Caco-2 (cell line): ENCODE measurements at regions not wholly inside any gene's neighbourhood (a gene's known extent, or its start where the extent isn't known, plus 50 kb on each side); places are given as distances from the start of the nearest gene placed in this dataset.

Source experiments
- BruUV-seq: library from RNA; stranded (reverse); fragments of 400-500 nt; replicated peaks from 2 replicates; lab custom pipeline; 2021; lab: Mats Ljungman, UMichigan
- CTCF ChIA-PET: fragments of 300-600 bp; sonication (Branson Sonifier 250); formaldehyde crosslinking; loops from one replicate; lab custom pipeline; 2022; ENCODE audit warnings: antibody characterized with exemption; lab: Charles Lee
- POLR2A ChIA-PET: fragments of 300-600 bp; sonication (Branson Sonifier 250); formaldehyde crosslinking; loops from one replicate; lab custom pipeline; 2022; ENCODE audit warnings: antibody characterized with exemption; lab: Charles Lee
- DNase-seq, 2 experiments: peaks; one replicate each; pipeline versions ENCODE4 v3.0.0 to v3.0.0-alpha.2; 2020 to 2022
- H3K27me3 ChIP-seq: replicated peaks from 2 replicates; pipeline ENCODE4 v1.6.0; 2011; ENCODE audit warnings: low read length; ENCODE audit not compliant: control insufficient read depth, insufficient read depth
- H3K36me3 ChIP-seq: 2 replicates; pipeline ENCODE4 v1.5.1; 2011; ENCODE audit warnings: low read length; ENCODE audit not compliant: control insufficient read depth, insufficient read depth
- H3K4me1 ChIP-seq: fragments of 250-450 bp; sonication (Bioruptor Pico); 2 replicates; pipeline ENCODE4 v1.5.1; 2020; ENCODE audit warnings: mild to moderate bottlenecking
- H3K4me3 ChIP-seq: 2 replicates; pipeline ENCODE4 v1.5.1; 2011; ENCODE audit warnings: low read depth, mild to moderate bottlenecking, control low read depth, low read length
- H3K9me3 ChIP-seq: fragments of 250-450 bp; sonication (Bioruptor Pico); 2 replicates; pipeline ENCODE4 v1.5.1; 2020; ENCODE audit warnings: mild to moderate bottlenecking, moderate library complexity
- H3K27ac Mint-ChIP-seq: one replicate; pipeline ENCODE4 v1.8.0; 2022; ENCODE audit warnings: mixed read lengths; ENCODE audit not compliant: unreplicated experiment
- H3K27me3 Mint-ChIP-seq: one replicate; pipeline ENCODE4 v1.8.0; 2022; ENCODE audit warnings: mixed read lengths; ENCODE audit not compliant: insufficient read depth, unreplicated experiment
- H3K36me3 Mint-ChIP-seq: one replicate; pipeline ENCODE4 v1.8.0; 2022; ENCODE audit warnings: mild to moderate bottlenecking, mixed read lengths; ENCODE audit not compliant: insufficient read depth, unreplicated experiment
- H3K4me1 Mint-ChIP-seq: one replicate; pipeline ENCODE4 v1.8.0; 2022; ENCODE audit warnings: low read depth, mixed read lengths; ENCODE audit not compliant: unreplicated experiment
- H3K4me3 Mint-ChIP-seq: one replicate; pipeline ENCODE4 v1.8.0; 2022; ENCODE audit warnings: mild to moderate bottlenecking, moderate library complexity, mixed read lengths; ENCODE audit not compliant: unreplicated experiment
- H3K9me3 Mint-ChIP-seq: one replicate; pipeline ENCODE4 v1.8.0; 2022; ENCODE audit warnings: mixed read lengths; ENCODE audit not compliant: unreplicated experiment
- intact Hi-C: fragments of 100-400 bp; cut with micrococcal nuclease; formaldehyde crosslinking; loops from one replicate; pipeline ENCODE4 v1.10.0; 2022; ENCODE audit not compliant: unreplicated experiment
- TF ChIP-seq, protein P1 (sequence below), 2 experiments: fragments of 200-600 bp in 1 of 2; IDR thresholded peaks; 1 replicate in 1 of 2; 2 replicates in 1 of 2; pipeline versions ENCODE4 v1.5.1 to v1.8.0; 2011 to 2022; ENCODE audit warnings: antibody characterized with exemption in 1 of 2, control low read depth in 1 of 2, inconsistent platforms in 1 of 2, low read depth in 1 of 2, low read length in 1 of 2, mild to moderate bottlenecking in 1 of 2, moderate library complexity in 1 of 2; ENCODE audit not compliant: insufficient read depth in 1 of 2, severe bottlenecking in 1 of 2, unreplicated experiment in 1 of 2

DNA sequence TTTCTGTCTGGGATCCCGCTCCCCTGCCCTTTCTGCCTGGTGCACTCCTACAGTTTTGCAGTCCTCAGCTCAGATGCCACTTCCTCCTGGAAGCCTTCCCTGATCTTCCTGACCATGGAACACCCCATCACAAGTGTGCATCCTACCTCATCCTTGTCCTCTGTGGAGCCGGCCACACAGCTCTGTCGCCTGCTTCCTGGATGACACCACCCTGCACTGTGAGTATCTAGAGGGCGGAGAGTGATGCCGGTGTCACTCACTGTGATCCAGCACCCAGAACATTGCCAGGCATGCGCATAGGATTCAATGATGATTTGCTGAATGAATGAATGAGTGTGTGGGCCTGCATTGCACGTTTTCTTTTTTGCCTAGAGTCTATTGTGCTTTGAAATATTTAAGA, 529.9 kb downstream of the TCERG1L start:
- POLR2A ChIA-PET = no interaction called here
- TF ChIP-seq, protein P1, sequence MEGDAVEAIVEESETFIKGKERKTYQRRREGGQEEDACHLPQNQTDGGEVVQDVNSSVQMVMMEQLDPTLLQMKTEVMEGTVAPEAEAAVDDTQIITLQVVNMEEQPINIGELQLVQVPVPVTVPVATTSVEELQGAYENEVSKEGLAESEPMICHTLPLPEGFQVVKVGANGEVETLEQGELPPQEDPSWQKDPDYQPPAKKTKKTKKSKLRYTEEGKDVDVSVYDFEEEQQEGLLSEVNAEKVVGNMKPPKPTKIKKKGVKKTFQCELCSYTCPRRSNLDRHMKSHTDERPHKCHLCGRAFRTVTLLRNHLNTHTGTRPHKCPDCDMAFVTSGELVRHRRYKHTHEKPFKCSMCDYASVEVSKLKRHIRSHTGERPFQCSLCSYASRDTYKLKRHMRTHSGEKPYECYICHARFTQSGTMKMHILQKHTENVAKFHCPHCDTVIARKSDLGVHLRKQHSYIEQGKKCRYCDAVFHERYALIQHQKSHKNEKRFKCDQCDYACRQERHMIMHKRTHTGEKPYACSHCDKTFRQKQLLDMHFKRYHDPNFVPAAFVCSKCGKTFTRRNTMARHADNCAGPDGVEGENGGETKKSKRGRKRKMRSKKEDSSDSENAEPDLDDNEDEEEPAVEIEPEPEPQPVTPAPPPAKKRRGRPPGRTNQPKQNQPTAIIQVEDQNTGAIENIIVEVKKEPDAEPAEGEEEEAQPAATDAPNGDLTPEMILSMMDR (IDR thresholded peaks at IDR 0.05; ENCODE audit: insufficient read depth in 1 of 2, low read depth in 1 of 2, low read length in 1 of 2, severe bottlenecking in 1 of 2, unreplicated experiment in 1 of 2) = no peak

DNA sequence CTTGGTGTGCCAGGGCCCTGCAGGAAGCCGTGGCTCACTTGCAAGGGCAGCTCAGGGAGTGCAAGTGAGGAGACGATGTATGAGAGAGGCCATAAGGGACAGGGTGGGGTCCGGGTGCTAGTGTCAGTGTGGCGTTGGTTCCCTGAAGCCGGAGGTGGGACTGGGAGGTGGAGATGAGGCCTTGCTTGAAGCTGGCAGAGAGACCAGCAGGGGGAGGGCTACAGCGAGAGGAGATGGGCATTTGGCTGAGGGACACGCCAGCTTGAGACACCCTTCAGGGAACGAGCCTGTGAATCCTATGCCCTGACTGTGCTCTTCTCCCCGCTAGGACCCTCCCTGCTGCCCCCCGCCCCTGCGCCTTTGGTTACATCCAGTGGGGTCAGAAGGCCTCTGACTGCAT, 529.1 kb downstream of the TCERG1L start:
- POLR2A ChIA-PET = no interaction called here
- Histone ChIP-seq H3K4me1 (no peaks in the 10 kb centered on the region), H3K36me3 (no peaks in the 10 kb centered on the region), H3K9me3 (no peaks in the 10 kb centered on the region), H3K4me3 (no peak overlapping the region), H3K27me3 (no peaks in the 10 kb centered on the region)
- CTCF ChIA-PET = no interaction called here
- Mint-ChIP-seq H3K9me3 (no peaks in the 10 kb centered on the region), H3K27ac (no peak overlapping the region), H3K4me1 (no peaks in the 10 kb centered on the region), H3K27me3 (peaks cover 10% of the 10 kb centered on the region), H3K4me3 (no peak overlapping the region), H3K36me3 (no peaks in the 10 kb centered on the region)
- TF ChIP-seq, protein P1 (IDR thresholded peaks at IDR 0.05; ENCODE audit: insufficient read depth in 1 of 2, low read depth in 1 of 2, low read length in 1 of 2, severe bottlenecking in 1 of 2, unreplicated experiment in 1 of 2) = no peak
- BruUV-seq = no TSS peak
- intact Hi-C loops = no loop called here
- DNase-seq = no peak

More for the DNA sequence above, 529.9 kb downstream of the TCERG1L start:
- no peak overlapping the region for H3K4me3 Mint-ChIP-seq
- no TSS peak for BruUV-seq
- CTCF ChIA-PET = no interaction called here
- DNase-seq = no peak
- no peak overlapping the region for H3K4me3 ChIP-seq
- H3K27me3 ChIP-seq = no peaks in the 10 kb centered on the region
- intact Hi-C loops = no loop called here
- H3K27ac Mint-ChIP-seq = no peak overlapping the region
- no peaks in the 10 kb centered on the region for H3K36me3 ChIP-seq
- H3K36me3 Mint-ChIP-seq = no peaks in the 10 kb centered on the region
- H3K4me1 Mint-ChIP-seq = no peaks in the 10 kb centered on the region
- peaks cover 10% of the 10 kb centered on the region for H3K27me3 Mint-ChIP-seq
- no peaks in the 10 kb centered on the region for H3K9me3 ChIP-seq
- no peaks in the 10 kb centered on the region for H3K4me1 ChIP-seq
- H3K9me3 Mint-ChIP-seq = no peaks in the 10 kb centered on the region

DNA sequence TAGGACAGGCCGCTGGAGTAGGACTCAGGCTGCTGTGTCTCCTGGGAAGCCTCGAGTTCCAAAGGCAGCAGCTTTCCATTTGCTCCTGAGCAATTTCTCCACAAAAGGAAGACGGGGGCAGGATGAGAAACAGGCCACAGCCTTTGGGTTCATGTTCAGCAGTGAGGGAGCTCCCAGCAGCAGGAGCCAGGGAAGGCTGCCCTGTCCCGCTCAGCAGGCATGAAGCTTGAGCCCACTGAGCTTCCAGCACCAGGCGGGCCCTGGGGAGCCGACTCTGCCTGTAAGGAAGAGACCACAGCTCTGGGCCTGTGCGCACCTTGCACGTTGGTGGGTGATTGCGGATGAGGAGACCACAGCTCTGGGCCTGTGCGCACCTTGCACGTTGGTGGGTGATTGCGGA, 527.2 kb downstream of the TCERG1L start:
- Mint-ChIP-seq H3K9me3 (no peaks in the 10 kb centered on the region), H3K4me3 (no peak overlapping the region), H3K36me3 (no peaks in the 10 kb centered on the region), H3K27ac (no peak overlapping the region), H3K4me1 (no peaks in the 10 kb centered on the region), H3K27me3 (peaks cover 10% of the 10 kb centered on the region)
- ChIA-PET POLR2A (no interaction called here), CTCF (no interaction called here)
- no peaks in the 10 kb centered on the region for H3K4me1 ChIP-seq
- H3K9me3 ChIP-seq = no peaks in the 10 kb centered on the region
- intact Hi-C loops = no loop called here
- TF ChIP-seq, protein P1 (IDR thresholded peaks at IDR 0.05; ENCODE audit: insufficient read depth in 1 of 2, low read depth in 1 of 2, low read length in 1 of 2, severe bottlenecking in 1 of 2, unreplicated experiment in 1 of 2) = no peak
- H3K4me3 ChIP-seq = no peak overlapping the region
- no TSS peak for BruUV-seq
- no peak for DNase-seq
- H3K27me3 ChIP-seq = no peaks in the 10 kb centered on the region
- H3K36me3 ChIP-seq = no peaks in the 10 kb centered on the region
